Spleen (tissue), 11 donors: ENCODE measurements at regions not wholly inside any gene's neighbourhood (a gene's known extent, or its start where the extent isn't known, plus 50 kb on each side); places are given as distances from the start of the nearest gene placed in this dataset.

ENCODE experiments used
- DNase-seq: peaks from one replicate; pipeline ENCODE4 v3.0.0-alpha.2; 2020
- H3K27ac ChIP-seq, 8 donors: fragments of 200-600 bp; sonication (generic) in 7 of 8; 1 replicate in 4 of 8; 2 replicates in 4 of 8; pipeline versions ENCODE4 v1.5.0 to v1.8.0; 2016 to 2021; ENCODE audit warnings: inconsistent platforms in 4 of 8, mild to moderate bottlenecking in 4 of 8, moderate library complexity in 1 of 8
- H3K27me3 ChIP-seq, 7 donors: fragments of 200-600 bp; sonication (generic) in 6 of 7; replicated peaks in 1 of 7; 1 replicate in 4 of 7; 2 replicates in 3 of 7; pipeline versions ENCODE4 v1.5.0 to v1.8.0; 2016 to 2021; ENCODE audit warnings: inconsistent platforms in 3 of 7, mild to moderate bottlenecking in 1 of 7
- H3K36me3 ChIP-seq, 6 donors: fragments of 200-600 bp; sonication (generic) in 5 of 6; 1 replicate in 4 of 6; 2 replicates in 2 of 6; pipeline versions ENCODE4 v1.5.0 to v1.8.0; 2016 to 2021; ENCODE audit warnings: inconsistent platforms in 2 of 6
- H3K4me1 ChIP-seq, 6 donors: fragments of 200-600 bp; sonication (generic) in 5 of 6; 1 replicate in 3 of 6; 2 replicates in 3 of 6; pipeline versions ENCODE4 v1.5.0 to v1.8.0; 2016 to 2021; ENCODE audit warnings: inconsistent platforms in 3 of 6
- H3K4me3 ChIP-seq, 8 donors: fragments of 200-600 bp; sonication (generic) in 7 of 8; 1 replicate in 4 of 8; 2 replicates in 4 of 8; pipeline versions ENCODE4 v1.5.0 to v1.8.0; 2016 to 2021; ENCODE audit warnings: inconsistent platforms in 4 of 8, mild to moderate bottlenecking in 4 of 8, moderate library complexity in 2 of 8
- H3K9me3 ChIP-seq, 8 donors: fragments of 200-600 bp; sonication (generic) in 7 of 8; 1 replicate in 4 of 8; 2 replicates in 4 of 8; pipeline versions ENCODE4 v1.5.0 to v1.8.0; 2016 to 2021; ENCODE audit warnings: inconsistent platforms in 4 of 8
- CTCF ChIP-seq, 11 experiments: fragments of 200-600 bp in 7 of 11; fragments of 450-650 bp in 4 of 11; sonication (generic) in 4 of 11; IDR thresholded peaks in 8 of 11; conservative IDR thresholded peaks in 3 of 11; 1 replicate in 7 of 11; 2 replicates in 4 of 11; pipeline versions ENCODE4 v1.4.0 to v1.8.0; 2016 to 2021; ENCODE audit warnings: antibody characterized with exemption in 11 of 11, inconsistent platforms in 4 of 11, mild to moderate bottlenecking in 1 of 11
- POLR2A ChIP-seq, 3 donors: fragments of 450-650 bp; IDR thresholded peaks; one replicate each; pipeline ENCODE4 v1.5.1; 2017; ENCODE audit warnings: antibody characterized with exemption in 3 of 3, mild to moderate bottlenecking in 1 of 3
- POLR2AphosphoS5 ChIP-seq, 3 donors: sonication (generic); formaldehyde crosslinking; IDR thresholded peaks; one replicate each; pipeline ENCODE4 v1.5.1; 2017; ENCODE audit warnings: antibody characterized with exemption in 3 of 3
- whole genome bisulfite sequencing, 5 donors: extraction: QIAGEN DNeasy Blood & Tissue Kit in 3 of 5; methylation state at CpG; one replicate each; pipeline versions ENCODE4 v1.1.5 to v1.1.7; 2013 to 2018; 5-methylcytosine and 5-hydroxymethylcytosine counted together
- intact Hi-C: fragments of 100-400 bp; cut with DNase I; formaldehyde crosslinking; loops from one replicate; pipeline ENCODE4 v1.15.0; 2023; ENCODE audit warnings: low total_unique reads
- donor health status: healthy with polysubstance abuse.
- donor health status: DM: no; HTN: no; CAD: no; lungs with moderate emphysema.
- donor health status: DM: no; HTN: no; CAD: no.
- donor health status: Bipolar disorder and iron deficiency.
- donor health status: healthy.
- donor health status: DM: no; HTN: no; CAD: no.
- donor health status: DM: yes; HTN: yes; CAD: no.

- no peaks in the 10 kb centered on the region for H3K9me3 ChIP-seq
- TF ChIP-seq POLR2AphosphoS5 (IDR thresholded peaks at IDR 0.05) (no peak), CTCF (IDR thresholded peaks at IDR 0.05 in 8 of 11, conservative IDR thresholded peaks at IDR 0.05 in 3 of 11) (no peak), POLR2A (IDR thresholded peaks at IDR 0.05) (no peak)
- H3K4me3 ChIP-seq, result no peak overlapping the region
- no peak overlapping the region for H3K27ac ChIP-seq
- 66 to 88% (median 79%) methylated on average over 3 of the region's 3 CpGs for WGBS, 5 donors
- no peak for DNase-seq
- intact Hi-C loops, result no loop called here
- H3K4me1 ChIP-seq, result no peaks in the 10 kb centered on the region
- H3K36me3 ChIP-seq, result no peaks in the 10 kb centered on the region
- H3K27me3 ChIP-seq, result no peaks in the 10 kb centered on the region
These were observed 81.4 kb upstream of the LRATD1 start for GRCh38 chr2:14551069-14551468.

GRCh38 chr2:14552286-14552685, 80.2 kb upstream of the LRATD1 start:
- no peaks in the 10 kb centered on the region for H3K36me3 ChIP-seq
- H3K9me3 ChIP-seq, result no peaks in the 10 kb centered on the region
- no peak overlapping the region for H3K4me3 ChIP-seq
- DNase-seq, result no peak
- no peaks in the 10 kb centered on the region for H3K27me3 ChIP-seq
- TF ChIP-seq CTCF (IDR thresholded peaks at IDR 0.05 in 8 of 11, conservative IDR thresholded peaks at IDR 0.05 in 3 of 11) (no peak), POLR2AphosphoS5 (IDR thresholded peaks at IDR 0.05) (no peak), POLR2A (IDR thresholded peaks at IDR 0.05) (no peak)
- no peak overlapping the region for H3K27ac ChIP-seq
- H3K4me1 ChIP-seq, result no peaks in the 10 kb centered on the region
- intact Hi-C loops, result no loop called here
- WGBS, 5 donors, result 50 to 64% (median 61%) methylated on average over 1 of the region's 1 CpG

GRCh38 chr2:14552818-14553217, 79.7 kb upstream of the LRATD1 start:
- intact Hi-C loops, result no loop called here
- Histone ChIP-seq H3K9me3 (no peaks in the 10 kb centered on the region), H3K27ac (no peak overlapping the region), H3K36me3 (no peaks in the 10 kb centered on the region), H3K4me3 (no peak overlapping the region), H3K27me3 (no peaks in the 10 kb centered on the region), H3K4me1 (no peaks in the 10 kb centered on the region)
- WGBS, 5 donors, result 72 to 86% (median 81%) methylated on average over 2 of the region's 2 CpGs
- no peak for DNase-seq
- no peak for TF ChIP-seq POLR2AphosphoS5 (IDR thresholded peaks at IDR 0.05)
- no peak for TF ChIP-seq POLR2A (IDR thresholded peaks at IDR 0.05)

- H3K4me1 ChIP-seq, result no peaks in the 10 kb centered on the region
- no peak overlapping the region for H3K27ac ChIP-seq
- no peaks in the 10 kb centered on the region for H3K27me3 ChIP-seq
- H3K9me3 ChIP-seq, result no peaks in the 10 kb centered on the region
- intact Hi-C loops, result no loop called here
- 64 to 77% (median 70%) methylated on average over 7 of the region's 7 CpGs for WGBS, 5 donors
- H3K36me3 ChIP-seq, result no peaks in the 10 kb centered on the region
- no peak for DNase-seq
- no peak for TF ChIP-seq POLR2A (IDR thresholded peaks at IDR 0.05)
- TF ChIP-seq CTCF (IDR thresholded peaks at IDR 0.05 in 8 of 11, conservative IDR thresholded peaks at IDR 0.05 in 3 of 11), result no peak
- no peak for TF ChIP-seq POLR2AphosphoS5 (IDR thresholded peaks at IDR 0.05)
- no peak overlapping the region for H3K4me3 ChIP-seq
These were observed 77.5 kb upstream of the LRATD1 start for GRCh38 chr2:14554849-14555545.
